Keratinocyte (primary cell): ENCODE measurements at regions not wholly inside any gene's neighbourhood (a gene's known extent, or its start where the extent isn't known, plus 50 kb on each side); places are given as distances from the start of the nearest gene placed in this dataset.
"Not testable (repeated sequence)": the region's sequence is repeated elsewhere in the genome, so short reads cannot be mapped to it uniquely, and the experiment has no call there.

Source experiments
- DNase-seq: peaks from one replicate; pipeline ENCODE4 v3.0.0-alpha.2; 2011; ENCODE audit warnings: low read depth, missing footprints, low spot score
- FAIRE-seq: peaks from 2 replicates; lab custom pipeline; 2011; peaks lifted over from hg19 to GRCh38; lab: Jason Lieb, UNC
- H2AFZ ChIP-seq: 2 replicates; pipeline ENCODE4 v1.6.0; 2012; ENCODE audit warnings: low read length, control low read depth, inconsistent platforms; ENCODE audit not compliant: control insufficient read depth
- H3K27ac ChIP-seq: 2 replicates; pipeline ENCODE4 v1.5.1; 2011; ENCODE audit warnings: low read length; ENCODE audit not compliant: control insufficient read depth, insufficient read depth
- H3K27me3 ChIP-seq: 3 replicates; pipeline ENCODE4 v1.6.0; 2011; ENCODE audit warnings: low read length; ENCODE audit not compliant: control insufficient read depth, insufficient read depth; ENCODE audit errors: extremely low read depth
- H3K36me3 ChIP-seq, 2 experiments: 2 replicates in 1 of 2; 3 replicates in 1 of 2; pipeline ENCODE4 v1.5.1; 2011; ENCODE audit warnings: low read length in 2 of 2, mild to moderate bottlenecking in 1 of 2; ENCODE audit not compliant: control insufficient read depth in 2 of 2, insufficient read depth in 2 of 2; ENCODE audit errors: extremely low read depth in 1 of 2
- H3K4me1 ChIP-seq: 3 replicates; pipeline ENCODE4 v1.5.1; 2011; ENCODE audit warnings: low read length; ENCODE audit not compliant: control insufficient read depth, insufficient read depth; ENCODE audit errors: extremely low read depth
- H3K4me2 ChIP-seq: 3 replicates; pipeline ENCODE4 v1.6.0; 2011; ENCODE audit warnings: low read depth, low read length; ENCODE audit not compliant: control insufficient read depth, insufficient read depth; ENCODE audit errors: extremely low read depth
- H3K4me3 ChIP-seq, 3 experiments: fragments of 200-600 bp in 1 of 3; sonication (generic) in 1 of 3; 2 replicates in 2 of 3; 3 replicates in 1 of 3; pipeline ENCODE4 v1.5.1; 2011 to 2016; ENCODE audit warnings: low read length in 3 of 3, mild to moderate bottlenecking in 3 of 3, control low read depth in 2 of 3, inconsistent platforms in 1 of 3, low read depth in 1 of 3, mixed read lengths in 1 of 3, mixed run types in 1 of 3, moderate library complexity in 1 of 3; ENCODE audit not compliant: control insufficient read depth in 2 of 3, insufficient read depth in 2 of 3; ENCODE audit errors: extremely low read depth in 1 of 3
- H3K79me2 ChIP-seq: 2 replicates; pipeline ENCODE4 v1.6.0; 2012; ENCODE audit warnings: low read length; ENCODE audit not compliant: control insufficient read depth, insufficient read depth
- H3K9ac ChIP-seq: 3 replicates; pipeline ENCODE4 v1.6.0; 2011; ENCODE audit warnings: low read length; ENCODE audit not compliant: control insufficient read depth, insufficient read depth; ENCODE audit errors: extremely low read depth
- H3K9me1 ChIP-seq: 3 replicates; pipeline ENCODE4 v1.6.0; 2011; ENCODE audit warnings: low read length; ENCODE audit not compliant: control insufficient read depth, insufficient read depth; ENCODE audit errors: extremely low read depth
- H3K9me3 ChIP-seq: 2 replicates; pipeline ENCODE4 v1.5.1; 2012; ENCODE audit warnings: low read depth, low read length; ENCODE audit not compliant: control insufficient read depth
- H4K20me1 ChIP-seq: 3 replicates; pipeline ENCODE4 v1.6.0; 2011; ENCODE audit warnings: low read length; ENCODE audit not compliant: control insufficient read depth, insufficient read depth; ENCODE audit errors: extremely low read depth
- CTCF ChIP-seq, 3 experiments: IDR thresholded peaks in 1 of 3; conservative IDR thresholded peaks in 1 of 3; optimal IDR thresholded peaks in 1 of 3; 2 replicates in 2 of 3; 3 replicates in 1 of 3; pipeline versions ENCODE3 to v1.5.1; 2011; ENCODE audit warnings: low read length in 3 of 3, mild to moderate bottlenecking in 3 of 3, moderate library complexity in 2 of 3, control low read depth in 1 of 3, inconsistent platforms in 1 of 3; ENCODE audit not compliant: insufficient read depth in 2 of 3; ENCODE audit errors: extremely low read depth in 1 of 3
- EZH2 ChIP-seq: IDR thresholded peaks from one replicate; pipeline ENCODE4 v1.6.1; 2012; ENCODE audit warnings: inconsistent platforms, mild to moderate bottlenecking, low read length, moderate library complexity
- dilution Hi-C: fragments of 300-500 bp; cut with MboI; formaldehyde crosslinking; loops from one replicate; pipeline ENCODE4 v1.7.0; 2020; ENCODE audit warnings: low sequenced_read_pairs; ENCODE audit not compliant: extremely low pct_ligation_motif_present

GRCh38 chr2:172311921-172312345 is 115.5 kb upstream of the ITGA6 start:
- Histone ChIP-seq H3K27ac (no peak overlapping the region), H3K79me2 (no peaks in the 10 kb centered on the region), H3K9ac (no peak overlapping the region), H4K20me1 (no peaks in the 10 kb centered on the region), H3K4me2 (no peak overlapping the region), H3K9me1 (no peaks in the 10 kb centered on the region), H3K4me1 (peaks cover 13% of the 10 kb centered on the region), H3K9me3 (no peaks in the 10 kb centered on the region), H3K36me3 (no peaks in the 10 kb centered on the region), H3K4me3 (no peak overlapping the region), H2AFZ (no peak overlapping the region), H3K27me3 (no peaks in the 10 kb centered on the region)
- DNase-seq (no peak), FAIRE-seq (no peak)
- TF ChIP-seq CTCF (optimal IDR thresholded peaks at IDR 0.05 in 1 of 3, IDR thresholded peaks at IDR 0.05 in 1 of 3, conservative IDR thresholded peaks at IDR 0.05 in 1 of 3; ENCODE audit: extremely low read depth in 1 of 3, insufficient read depth in 2 of 3, low read length in 3 of 3), result no peak
- no peak for TF ChIP-seq EZH2
- dilution Hi-C loops, result no loop called here

- Histone ChIP-seq H3K79me2 (no peaks in the 10 kb centered on the region), H2AFZ (no peak overlapping the region), H3K36me3 (no peaks in the 10 kb centered on the region), H3K9ac (no peak overlapping the region), H3K27me3 (no peaks in the 10 kb centered on the region), H3K4me3 (no peak overlapping the region), H4K20me1 (no peaks in the 10 kb centered on the region), H3K9me3 (no peaks in the 10 kb centered on the region), H3K4me2 (no peak overlapping the region), H3K4me1 (peaks cover under 1% of the 10 kb centered on the region), H3K9me1 (no peaks in the 10 kb centered on the region), H3K27ac (no peak overlapping the region)
- no peak for FAIRE-seq
- no peak for DNase-seq
- dilution Hi-C loops, result no loop called here
- no peak for TF ChIP-seq EZH2
- no peak for TF ChIP-seq CTCF (optimal IDR thresholded peaks at IDR 0.05 in 1 of 3, IDR thresholded peaks at IDR 0.05 in 1 of 3, conservative IDR thresholded peaks at IDR 0.05 in 1 of 3; ENCODE audit: extremely low read depth in 1 of 3, insufficient read depth in 2 of 3, low read length in 3 of 3)
Measured at GRCh38 chr2:172313715-172314341, 113.6 kb upstream of the ITGA6 start.

GRCh38 chr2:172315070-172315469 is 112.3 kb upstream of the ITGA6 start:
- H3K4me3 ChIP-seq, H3K9me3 ChIP-seq, FAIRE-seq, H4K20me1 ChIP-seq, H3K4me2 ChIP-seq, dilution Hi-C loops, H2AFZ ChIP-seq, H3K27me3 ChIP-seq, H3K27ac ChIP-seq, H3K9me1 ChIP-seq, H3K4me1 ChIP-seq, H3K9ac ChIP-seq, H3K36me3 ChIP-seq, H3K79me2 ChIP-seq, DNase-seq: not testable (repeated sequence)
